Embryonic facial prominence (tissue), 1 donor: ENCODE measurements at regions not wholly inside any gene's neighbourhood (a gene's known extent, or its start where the extent isn't known, plus 50 kb on each side); places are given as distances from the start of the nearest gene placed in this dataset.

Experiments used
- DNase-seq: peaks from one replicate; pipeline ENCODE4 v3.0.0-alpha.2; 2016; ENCODE audit errors: extremely low spot score

- no peak for DNase-seq
These were observed 68.3 kb downstream of the CEBPB start for GRCh38 chr20:50258790-50259483.

- no peak for DNase-seq
These were observed 69.3 kb downstream of the CEBPB start for GRCh38 chr20:50259705-50260478.

GRCh38 chr20:50260479-50261221, 70.0 kb downstream of the CEBPB start:
- no peak for DNase-seq

- no peak for DNase-seq
These were observed 71.0 kb downstream of the CEBPB start for GRCh38 chr20:50261471-50262212.

GRCh38 chr20:50263831-50264230, 73.2 kb downstream of the CEBPB start:
- DNase-seq: no peak

- no peak for DNase-seq
These were observed 74.0 kb downstream of the CEBPB start for GRCh38 chr20:50264534-50265145.

- no peak for DNase-seq
These were observed 74.8 kb downstream of the CEBPB start for GRCh38 chr20:50265245-50265946.

GRCh38 chr20:50266293-50267040, 75.8 kb downstream of the CEBPB start:
- DNase-seq: no peak

GRCh38 chr20:50267041-50267865, 76.6 kb downstream of the CEBPB start:
- DNase-seq: peak; percentile 34

GRCh38 chr20:50267866-50268219, 77.2 kb downstream of the CEBPB start:
- no peak for DNase-seq

GRCh38 chr20:50269091-50270033, 78.7 kb downstream of the CEBPB start:
- no peak for DNase-seq

GRCh38 chr20:50270034-50270395, 79.4 kb downstream of the CEBPB start:
- no peak for DNase-seq

GRCh38 chr20:50270569-50270968, 79.9 kb downstream of the CEBPB start:
- DNase-seq: no peak

- no peak for DNase-seq
These were observed 80.5 kb downstream of the CEBPB start for GRCh38 chr20:50271176-50271575.

- no peak for DNase-seq
These were observed 81.0 kb downstream of the CEBPB start for GRCh38 chr20:50271612-50272011.

GRCh38 chr20:50272030-50272723, 81.5 kb downstream of the CEBPB start:
- DNase-seq: no peak

- no peak for DNase-seq
These were observed 82.3 kb downstream of the CEBPB start for GRCh38 chr20:50272724-50273446.
